ENCODE measurements at regions not wholly inside any gene's neighbourhood (a gene's known extent, or its start where the extent isn't known, plus 50 kb on each side); places are given as distances from the start of the nearest gene placed in this dataset.

- TF ChIP-seq POLR2AphosphoS5 (IDR thresholded peaks at IDR 0.05; ENCODE audit: low read depth, low read length) (no peak), POLR2A (IDR thresholded peaks at IDR 0.05; ENCODE audit: low read depth, low read length) (no peak), TAF1 (IDR thresholded peaks at IDR 0.05; ENCODE audit: borderline replicate concordance, low read depth, low read length) (no peak)
- DNase-seq (ENCODE audit: insufficient read length) = no peak
- FAIRE-seq = no peak
Measured at GRCh38 chr10:10819206-10819856, 198.3 kb upstream of the CELF2 start.

- TF ChIP-seq TAF1 (IDR thresholded peaks at IDR 0.05; ENCODE audit: borderline replicate concordance, low read depth, low read length) = no peak
- no peak for TF ChIP-seq POLR2A (IDR thresholded peaks at IDR 0.05; ENCODE audit: low read depth, low read length)
- no peak for TF ChIP-seq POLR2AphosphoS5 (IDR thresholded peaks at IDR 0.05; ENCODE audit: low read depth, low read length)
- FAIRE-seq (no peak), DNase-seq (ENCODE audit: insufficient read length) (no peak)
Measured at GRCh38 chr10:10821926-10822325, 195.7 kb upstream of the CELF2 start.

DNA sequence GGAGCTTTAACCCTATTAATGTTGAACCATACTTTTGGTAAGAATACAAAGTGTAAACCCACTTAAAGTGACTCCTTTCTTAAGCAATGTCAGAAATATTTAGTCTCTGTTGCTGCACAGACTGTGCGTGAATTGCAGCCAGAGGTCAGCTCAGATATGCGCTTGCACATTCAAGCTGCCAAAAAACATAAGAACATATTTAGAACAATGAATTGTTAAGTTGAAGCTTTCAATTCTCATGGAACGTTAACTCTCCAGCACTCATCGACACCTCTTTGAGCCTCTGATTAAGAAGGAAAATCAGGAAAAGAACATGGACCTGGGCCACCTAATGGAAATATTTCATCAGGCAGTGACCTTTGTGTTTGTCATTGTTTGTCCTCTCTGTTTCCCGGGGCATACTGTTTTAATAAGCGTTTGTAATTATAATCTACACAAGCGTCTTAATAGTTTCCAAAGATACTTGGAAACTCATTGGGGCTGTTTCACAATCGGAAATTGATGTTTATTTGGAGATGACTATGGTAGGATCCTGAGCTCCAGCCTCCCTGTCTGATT, 193.0 kb upstream of the CELF2 start:
- no peak for FAIRE-seq
- no peak for TF ChIP-seq POLR2A (IDR thresholded peaks at IDR 0.05; ENCODE audit: low read depth, low read length)
- TF ChIP-seq POLR2AphosphoS5 (IDR thresholded peaks at IDR 0.05; ENCODE audit: low read depth, low read length) = no peak
- no peak for TF ChIP-seq TAF1 (IDR thresholded peaks at IDR 0.05; ENCODE audit: borderline replicate concordance, low read depth, low read length)
- DNase-seq (ENCODE audit: insufficient read length) = no peak

DNA sequence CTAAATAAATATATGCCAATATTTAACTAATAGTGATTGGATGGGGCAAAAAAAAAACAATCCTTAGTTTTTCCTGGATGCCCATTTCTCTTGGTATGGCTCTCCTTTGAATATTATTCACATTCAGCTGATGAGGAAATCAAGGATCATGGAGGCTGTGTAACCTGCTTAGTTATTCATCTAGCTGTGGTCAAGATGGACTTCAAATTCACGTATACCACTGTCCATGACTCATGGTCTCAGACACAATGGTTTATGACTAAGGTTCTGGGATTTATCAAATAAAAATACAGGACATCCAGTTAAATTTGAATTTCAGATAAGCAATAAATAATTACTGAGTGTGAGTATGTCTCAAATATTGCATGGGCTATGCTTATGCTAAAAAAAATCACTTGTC, 191.5 kb upstream of the CELF2 start:
- FAIRE-seq (no peak), DNase-seq (ENCODE audit: insufficient read length) (no peak)
- TF ChIP-seq TAF1 (IDR thresholded peaks at IDR 0.05; ENCODE audit: borderline replicate concordance, low read depth, low read length) = no peak
- no peak for TF ChIP-seq POLR2A (IDR thresholded peaks at IDR 0.05; ENCODE audit: low read depth, low read length)
- no peak for TF ChIP-seq POLR2AphosphoS5 (IDR thresholded peaks at IDR 0.05; ENCODE audit: low read depth, low read length)

GRCh38 chr10:10828623-10829022, 189.0 kb upstream of the CELF2 start:
- TF ChIP-seq POLR2A (IDR thresholded peaks at IDR 0.05; ENCODE audit: low read depth, low read length) (no peak), POLR2AphosphoS5 (IDR thresholded peaks at IDR 0.05; ENCODE audit: low read depth, low read length) (no peak), TAF1 (IDR thresholded peaks at IDR 0.05; ENCODE audit: borderline replicate concordance, low read depth, low read length) (no peak)
- no peak for FAIRE-seq
- no peak for DNase-seq (ENCODE audit: insufficient read length)

GRCh38 chr10:10829576-10829975, 188.1 kb upstream of the CELF2 start:
- no peak for FAIRE-seq
- no peak for DNase-seq (ENCODE audit: insufficient read length)
- TF ChIP-seq POLR2AphosphoS5 (IDR thresholded peaks at IDR 0.05; ENCODE audit: low read depth, low read length) (no peak), POLR2A (IDR thresholded peaks at IDR 0.05; ENCODE audit: low read depth, low read length) (no peak), TAF1 (IDR thresholded peaks at IDR 0.05; ENCODE audit: borderline replicate concordance, low read depth, low read length) (no peak)

GRCh38 chr10:10830293-10830986, 187.2 kb upstream of the CELF2 start:
- no peak for FAIRE-seq
- no peak for DNase-seq (ENCODE audit: insufficient read length)
- no peak for TF ChIP-seq POLR2AphosphoS5 (IDR thresholded peaks at IDR 0.05; ENCODE audit: low read depth, low read length)
- TF ChIP-seq POLR2A (IDR thresholded peaks at IDR 0.05; ENCODE audit: low read depth, low read length) = no peak
- TF ChIP-seq TAF1 (IDR thresholded peaks at IDR 0.05; ENCODE audit: borderline replicate concordance, low read depth, low read length) = no peak

DNA sequence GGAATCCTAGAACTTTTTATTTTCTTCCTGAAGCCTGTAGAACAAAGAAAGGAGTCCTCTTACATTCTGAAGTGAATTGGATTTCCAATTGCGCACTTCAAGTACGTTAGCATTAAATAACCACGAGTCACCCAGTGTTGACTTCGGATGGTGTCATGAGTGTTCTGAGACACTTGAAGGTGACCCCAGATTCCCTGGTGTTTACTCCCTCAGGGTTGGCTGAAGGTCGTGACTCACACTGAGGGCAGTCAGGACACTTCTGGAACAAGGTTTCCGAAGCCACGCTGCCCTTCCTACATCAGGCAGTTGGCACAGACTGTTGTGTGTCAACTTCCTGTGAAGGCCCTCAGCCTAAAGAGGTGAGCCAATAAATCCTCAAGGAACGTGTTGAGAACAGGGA, 186.6 kb upstream of the CELF2 start:
- DNase-seq (ENCODE audit: insufficient read length) (no peak), FAIRE-seq (no peak)
- TF ChIP-seq POLR2A (IDR thresholded peaks at IDR 0.05; ENCODE audit: low read depth, low read length) = no peak
- no peak for TF ChIP-seq POLR2AphosphoS5 (IDR thresholded peaks at IDR 0.05; ENCODE audit: low read depth, low read length)
- TF ChIP-seq TAF1 (IDR thresholded peaks at IDR 0.05; ENCODE audit: borderline replicate concordance, low read depth, low read length) = no peak

DNA sequence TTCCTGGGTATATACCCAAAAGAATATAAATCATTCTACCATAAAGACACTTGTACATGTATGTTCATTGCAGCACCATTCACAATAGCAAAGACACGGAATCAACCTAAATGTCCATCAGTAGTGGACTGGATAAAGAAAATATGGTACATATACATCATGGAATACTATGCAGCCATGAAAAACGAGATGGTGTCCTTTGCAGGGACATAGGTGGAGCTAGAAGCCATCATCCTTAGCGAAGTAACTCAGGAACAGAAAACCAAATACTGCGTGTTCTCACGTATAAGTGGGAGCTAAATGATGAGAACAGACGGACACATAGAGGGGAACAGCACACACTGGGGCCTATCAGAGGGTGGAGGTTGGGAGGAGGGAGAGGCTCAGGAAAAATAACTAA, 183.7 kb upstream of the CELF2 start:
- DNase-seq (ENCODE audit: insufficient read length) = no peak
- TF ChIP-seq POLR2AphosphoS5 (IDR thresholded peaks at IDR 0.05; ENCODE audit: low read depth, low read length) = no peak
- TF ChIP-seq POLR2A (IDR thresholded peaks at IDR 0.05; ENCODE audit: low read depth, low read length) = no peak
- TF ChIP-seq TAF1 (IDR thresholded peaks at IDR 0.05; ENCODE audit: borderline replicate concordance, low read depth, low read length) = no peak
- FAIRE-seq = no peak

DNA sequence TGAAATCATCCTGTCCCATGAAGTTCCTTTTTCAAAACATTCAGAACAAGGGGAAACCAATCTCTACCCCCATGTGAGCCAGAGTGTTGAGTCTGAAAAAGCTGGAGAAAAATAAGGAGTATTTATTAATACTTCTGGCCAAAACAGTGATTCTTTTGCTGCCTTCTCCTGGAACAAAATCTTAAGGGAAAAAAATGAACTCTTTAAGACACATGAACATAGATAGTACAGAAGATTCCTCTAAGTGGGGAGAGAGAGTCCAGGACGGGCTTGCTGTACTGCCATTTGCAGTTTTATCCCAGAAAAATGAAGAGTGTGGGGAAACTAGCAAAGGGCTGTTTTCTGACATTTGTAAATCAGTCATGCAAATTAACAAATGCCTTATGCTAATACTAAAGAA, 173.4 kb upstream of the CELF2 start:
- no peak for TF ChIP-seq POLR2A (IDR thresholded peaks at IDR 0.05; ENCODE audit: low read depth, low read length)
- no peak for TF ChIP-seq TAF1 (IDR thresholded peaks at IDR 0.05; ENCODE audit: borderline replicate concordance, low read depth, low read length)
- no peak for TF ChIP-seq POLR2AphosphoS5 (IDR thresholded peaks at IDR 0.05; ENCODE audit: low read depth, low read length)
- no peak for DNase-seq (ENCODE audit: insufficient read length)
- FAIRE-seq = no peak

DNA sequence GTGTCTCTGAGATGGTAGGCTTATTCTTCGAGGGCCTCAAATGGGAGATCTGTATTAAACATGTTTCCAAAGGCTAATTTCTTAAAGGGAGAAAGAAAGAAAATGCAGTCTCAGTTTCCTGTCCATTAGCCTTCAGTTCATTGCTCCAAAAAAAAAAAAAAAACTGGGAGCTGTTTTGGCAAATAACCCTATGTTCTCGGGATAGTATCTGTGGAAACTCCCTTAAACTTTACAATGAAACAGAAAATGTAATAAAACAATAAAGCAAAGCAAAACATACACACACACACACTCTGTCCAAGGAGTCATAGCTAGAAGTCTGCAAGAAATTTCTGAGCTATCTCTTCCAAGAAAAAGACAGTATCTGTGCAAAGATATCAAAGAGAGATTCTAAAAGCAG, 172.5 kb upstream of the CELF2 start:
- FAIRE-seq = no peak
- TF ChIP-seq TAF1 (IDR thresholded peaks at IDR 0.05; ENCODE audit: borderline replicate concordance, low read depth, low read length) = no peak
- TF ChIP-seq POLR2AphosphoS5 (IDR thresholded peaks at IDR 0.05; ENCODE audit: low read depth, low read length) = no peak
- TF ChIP-seq POLR2A (IDR thresholded peaks at IDR 0.05; ENCODE audit: low read depth, low read length) = no peak

More for the DNA sequence above, 172.5 kb upstream of the CELF2 start:
- no peak for DNase-seq (ENCODE audit: insufficient read length)
